ENCODE measurements at regions not wholly inside any gene's neighbourhood (a gene's known extent, or its start where the extent isn't known, plus 50 kb on each side); places are given as distances from the start of the nearest gene placed in this dataset.
"Not testable (repeated sequence)": the region's sequence is repeated elsewhere in the genome, so short reads cannot be mapped to it uniquely, and the experiment has no call there.

GRCh38 chr2:53028746-53029423 lies 738.7 kb upstream of the CHAC2 start:
- TF ChIP-seq CTCF (IDR thresholded peaks at IDR 0.05): no peak
- no peak overlapping the region for H3K27ac ChIP-seq
- ATAC-seq (no peak), DNase-seq (no peak)
- H3K36me3 ChIP-seq (ENCODE audit: insufficient read depth in 1 of 2, low read depth in 1 of 2): no peaks in the 10 kb centered on the region
- WGBS, 3 donors: 78 to 86% (median 79%) methylated on average over 6 of the region's 6 CpGs
- H3K27me3 ChIP-seq (ENCODE audit: insufficient read depth in 3 of 3, low read length in 2 of 3): no peaks in the 10 kb centered on the region
- H3K9me3 ChIP-seq: no peaks in the 10 kb centered on the region
- H3K4me1 ChIP-seq: no peaks in the 10 kb centered on the region
- H3K4me3 ChIP-seq: no peak overlapping the region
- intact Hi-C loops (cut with DNase I): no loop called here

GRCh38 chr2:53028225-53028624 lies 739.4 kb upstream of the CHAC2 start:
- intact Hi-C loops (cut with DNase I): no loop called here
- Histone ChIP-seq H3K9me3 (no peaks in the 10 kb centered on the region), H3K27ac (no peak overlapping the region), H3K4me3 (no peak overlapping the region), H3K36me3 (ENCODE audit: insufficient read depth in 1 of 2, low read depth in 1 of 2) (no peaks in the 10 kb centered on the region), H3K4me1 (no peaks in the 10 kb centered on the region), H3K27me3 (ENCODE audit: insufficient read depth in 3 of 3, low read length in 2 of 3) (no peaks in the 10 kb centered on the region)
- no peak for TF ChIP-seq CTCF (IDR thresholded peaks at IDR 0.05)
- ATAC-seq (no peak), DNase-seq (no peak)

- 88 to 99% (median 90%) methylated on average over 4 of the region's 4 CpGs for WGBS, 3 donors
- H3K27ac ChIP-seq; H3K4me3 ChIP-seq; H3K4me1 ChIP-seq; H3K27me3 ChIP-seq (ENCODE audit: insufficient read depth in 3 of 3, low read length in 2 of 3); H3K36me3 ChIP-seq (ENCODE audit: insufficient read depth in 1 of 2, low read depth in 1 of 2); intact Hi-C loops (cut with DNase I); H3K9me3 ChIP-seq; ATAC-seq; DNase-seq: not testable (repeated sequence)
These were observed 745.4 kb upstream of the CHAC2 start for GRCh38 chr2:53022248-53022647.

- no peak for ATAC-seq
- intact Hi-C loops (cut with DNase I): no loop called here
These were observed 745.8 kb upstream of the CHAC2 start for GRCh38 chr2:53021828-53022227.

GRCh38 chr2:53021292-53021691 lies 746.3 kb upstream of the CHAC2 start:
- no peak for ATAC-seq

More at GRCh38 chr2:53021828-53022227, 745.8 kb upstream of the CHAC2 start:
- no peak for TF ChIP-seq CTCF (IDR thresholded peaks at IDR 0.05)
- no peaks in the 10 kb centered on the region for H3K9me3 ChIP-seq
- WGBS, 3 donors: 91% methylated on average over 2 of the region's 2 CpGs
- H3K4me1 ChIP-seq: no peaks in the 10 kb centered on the region
- H3K36me3 ChIP-seq (ENCODE audit: insufficient read depth in 1 of 2, low read depth in 1 of 2): no peaks in the 10 kb centered on the region
- no peaks in the 10 kb centered on the region for H3K27me3 ChIP-seq (ENCODE audit: insufficient read depth in 3 of 3, low read length in 2 of 3)
- no peak for DNase-seq
- H3K27ac ChIP-seq: no peak overlapping the region
- H3K4me3 ChIP-seq: no peak overlapping the region

More at GRCh38 chr2:53021292-53021691, 746.3 kb upstream of the CHAC2 start:
- H3K36me3 ChIP-seq (ENCODE audit: insufficient read depth in 1 of 2, low read depth in 1 of 2): no peaks in the 10 kb centered on the region
- DNase-seq: no peak
- no peak for TF ChIP-seq CTCF (IDR thresholded peaks at IDR 0.05)
- H3K4me1 ChIP-seq: no peaks in the 10 kb centered on the region
- no peaks in the 10 kb centered on the region for H3K9me3 ChIP-seq
- no peak overlapping the region for H3K27ac ChIP-seq
- no peaks in the 10 kb centered on the region for H3K27me3 ChIP-seq (ENCODE audit: insufficient read depth in 3 of 3, low read length in 2 of 3)
- 3 to 8% (median 8%) methylated on average over 3 of the region's 3 CpGs for WGBS, 3 donors
- H3K4me3 ChIP-seq: no peak overlapping the region
- intact Hi-C loops (cut with DNase I): no loop called here

Measured in psoas muscle (tissue), 7 donors.